Breast epithelium (tissue), 3 donors: ENCODE measurements at regions not wholly inside any gene's neighbourhood (a gene's known extent, or its start where the extent isn't known, plus 50 kb on each side); places are given as distances from the start of the nearest gene placed in this dataset.

ENCODE experiments used
- CTCF ChIP-seq, 3 donors: fragments of 450-650 bp; IDR thresholded peaks; one replicate each; pipeline ENCODE4 v1.5.1; 2016 to 2017; ENCODE audit warnings: antibody characterized with exemption in 3 of 3, mild to moderate bottlenecking in 3 of 3, moderate library complexity in 3 of 3
- POLR2A ChIP-seq: fragments of 450-650 bp; IDR thresholded peaks from one replicate; pipeline ENCODE4 v1.6.1; 2016; ENCODE audit warnings: antibody characterized with exemption, mild to moderate bottlenecking, moderate library complexity
- POLR2AphosphoS5 ChIP-seq, 3 donors: sonication (generic); formaldehyde crosslinking; IDR thresholded peaks; one replicate each; pipeline ENCODE4 v1.6.1; 2017; ENCODE audit warnings: antibody characterized with exemption in 3 of 3

GRCh38 chr5:39558541-39558940, 133.8 kb upstream of the DAB2 start:
- TF ChIP-seq CTCF (IDR thresholded peaks at IDR 0.05) = no peak
- TF ChIP-seq POLR2AphosphoS5 (IDR thresholded peaks at IDR 0.05) = no peak
- TF ChIP-seq POLR2A = no peak
